Neural progenitor cell (in vitro differentiated cells): ENCODE measurements at regions not wholly inside any gene's neighbourhood (a gene's known extent, or its start where the extent isn't known, plus 50 kb on each side); places are given as distances from the start of the nearest gene placed in this dataset.

ENCODE experiments used
- EZH2 ChIP-seq: fragments of 200-600 bp; sonication (generic); IDR thresholded peaks from 2 replicates; pipeline ENCODE4 v1.6.1; 2017; ENCODE audit warnings: antibody characterized with exemption, mild to moderate bottlenecking, moderate library complexity
- TF ChIP-seq, protein P1 (sequence below): fragments of 200-600 bp; sonication (generic); IDR thresholded peaks from 2 replicates; pipeline ENCODE4 v1.5.1; 2017; ENCODE audit warnings: antibody characterized with exemption, mild to moderate bottlenecking

DNA sequence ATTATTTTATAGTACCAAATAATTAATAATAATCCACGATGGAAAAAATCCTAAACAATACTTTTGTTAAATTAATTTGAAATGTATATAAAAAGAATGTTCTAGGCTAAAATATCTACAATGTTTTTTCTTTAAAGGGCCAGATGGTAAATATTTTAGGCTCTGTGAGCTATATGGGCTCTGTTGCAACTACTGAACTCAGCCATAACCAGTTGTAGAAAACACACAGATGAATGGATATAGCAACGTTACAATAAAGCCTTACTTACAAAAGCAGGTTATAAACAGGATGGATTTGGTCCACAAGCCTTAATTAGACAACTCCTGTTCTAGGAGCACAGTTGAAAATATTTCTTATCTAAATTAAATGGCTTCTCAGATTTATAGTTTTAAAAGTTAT lies 245.2 kb downstream of the KCNC2 start:
- TF ChIP-seq, protein P1, sequence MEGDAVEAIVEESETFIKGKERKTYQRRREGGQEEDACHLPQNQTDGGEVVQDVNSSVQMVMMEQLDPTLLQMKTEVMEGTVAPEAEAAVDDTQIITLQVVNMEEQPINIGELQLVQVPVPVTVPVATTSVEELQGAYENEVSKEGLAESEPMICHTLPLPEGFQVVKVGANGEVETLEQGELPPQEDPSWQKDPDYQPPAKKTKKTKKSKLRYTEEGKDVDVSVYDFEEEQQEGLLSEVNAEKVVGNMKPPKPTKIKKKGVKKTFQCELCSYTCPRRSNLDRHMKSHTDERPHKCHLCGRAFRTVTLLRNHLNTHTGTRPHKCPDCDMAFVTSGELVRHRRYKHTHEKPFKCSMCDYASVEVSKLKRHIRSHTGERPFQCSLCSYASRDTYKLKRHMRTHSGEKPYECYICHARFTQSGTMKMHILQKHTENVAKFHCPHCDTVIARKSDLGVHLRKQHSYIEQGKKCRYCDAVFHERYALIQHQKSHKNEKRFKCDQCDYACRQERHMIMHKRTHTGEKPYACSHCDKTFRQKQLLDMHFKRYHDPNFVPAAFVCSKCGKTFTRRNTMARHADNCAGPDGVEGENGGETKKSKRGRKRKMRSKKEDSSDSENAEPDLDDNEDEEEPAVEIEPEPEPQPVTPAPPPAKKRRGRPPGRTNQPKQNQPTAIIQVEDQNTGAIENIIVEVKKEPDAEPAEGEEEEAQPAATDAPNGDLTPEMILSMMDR = no peak
- TF ChIP-seq EZH2 = no peak
